B cell (primary cell): ENCODE measurements at regions not wholly inside any gene's neighbourhood (a gene's known extent, or its start where the extent isn't known, plus 50 kb on each side); places are given as distances from the start of the nearest gene placed in this dataset.

Experiments
- CTCF ChIP-seq: fragments of 200-600 bp; IDR thresholded peaks from one replicate; pipeline ENCODE4 v1.8.0; 2022; ENCODE audit warnings: antibody characterized with exemption, mild to moderate bottlenecking
- EZH2 ChIP-seq: IDR thresholded peaks from 2 replicates; pipeline ENCODE4 v1.6.1; 2012; ENCODE audit warnings: borderline replicate concordance, low read depth, mild to moderate bottlenecking, moderate library complexity, low read length; ENCODE audit not compliant: insufficient read depth, poor library complexity, severe bottlenecking

GRCh38 chr16:52770828-52771227, 223.9 kb upstream of the TOX3 start:
- TF ChIP-seq CTCF, result no peak
- TF ChIP-seq EZH2, result no peak
